NCI-H510A (cell line): ENCODE measurements at regions not wholly inside any gene's neighbourhood (a gene's known extent, or its start where the extent isn't known, plus 50 kb on each side); places are given as distances from the start of the nearest gene placed in this dataset.
"Not testable (repeated sequence)": the region's sequence is repeated elsewhere in the genome, so short reads cannot be mapped to it uniquely, and the experiment has no call there.

Experiments used
- DNase-seq: peaks from one replicate; lab custom pipeline; 2025; lab: John Stamatoyannopoulos, UW

GRCh38 chr9:75775966-75776691 is 114.3 kb upstream of the PCSK5 start:
- DNase-seq: peak; percentile 67

- DNase-seq: no peak
Measured at GRCh38 chr9:75780185-75780584, 110.3 kb upstream of the PCSK5 start.

DNA sequence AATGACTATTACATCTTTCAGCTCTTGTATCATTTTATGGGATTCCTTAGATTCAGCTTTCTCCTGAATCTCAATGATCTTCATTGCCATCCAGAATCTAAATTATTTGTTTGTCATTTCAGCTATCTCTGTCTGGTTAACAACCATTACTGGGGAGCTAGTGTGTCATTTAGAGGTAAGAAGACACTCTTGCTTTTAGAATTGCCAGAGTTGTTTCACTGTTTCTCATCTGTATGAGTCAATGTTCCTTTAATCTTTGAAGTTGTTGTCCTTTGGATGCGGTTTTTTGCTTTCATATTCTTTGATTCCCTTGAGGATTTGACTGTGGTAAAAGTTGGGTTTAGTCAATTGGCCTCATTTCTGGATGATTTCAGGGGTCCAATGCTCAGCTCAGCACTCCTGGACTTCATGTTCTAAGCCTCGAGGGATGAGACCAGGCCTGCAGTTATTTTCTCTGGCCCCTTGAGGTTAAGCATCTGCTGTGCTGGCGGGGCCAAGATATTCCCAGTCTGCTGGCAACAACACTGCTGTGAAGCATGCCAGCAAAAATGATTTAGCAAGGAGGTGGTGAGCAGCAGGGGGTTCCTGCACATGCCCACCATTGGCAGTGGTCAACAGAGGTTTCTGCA is 102.4 kb upstream of the PCSK5 start:
- DNase-seq: no peak

DNA sequence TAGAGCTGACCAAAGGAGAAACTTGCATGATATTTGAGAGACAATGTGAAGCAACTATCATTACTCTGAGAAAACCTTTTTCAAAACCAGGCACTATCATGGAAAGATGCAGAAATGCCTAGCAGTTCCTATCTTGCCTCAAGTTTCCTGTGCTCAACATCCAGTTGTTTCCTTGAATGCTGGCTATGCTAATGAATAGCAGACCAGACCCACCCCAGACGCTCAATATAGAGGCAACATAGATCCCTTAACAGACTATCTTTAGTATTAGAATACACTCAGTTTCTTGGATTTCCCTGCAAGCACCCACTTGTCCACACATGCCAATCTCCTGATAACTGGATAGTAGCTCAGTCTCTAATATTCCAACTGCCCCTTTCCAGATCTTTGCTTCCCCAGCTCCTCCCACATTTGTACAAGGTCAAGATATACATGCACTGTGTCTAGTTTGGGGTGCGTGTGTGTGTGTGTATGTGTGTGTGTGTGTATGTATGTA is 93.3 kb upstream of the PCSK5 start:
- no peak for DNase-seq

GRCh38 chr9:75798505-75798904 is 92.0 kb upstream of the PCSK5 start:
- no peak for DNase-seq

DNA sequence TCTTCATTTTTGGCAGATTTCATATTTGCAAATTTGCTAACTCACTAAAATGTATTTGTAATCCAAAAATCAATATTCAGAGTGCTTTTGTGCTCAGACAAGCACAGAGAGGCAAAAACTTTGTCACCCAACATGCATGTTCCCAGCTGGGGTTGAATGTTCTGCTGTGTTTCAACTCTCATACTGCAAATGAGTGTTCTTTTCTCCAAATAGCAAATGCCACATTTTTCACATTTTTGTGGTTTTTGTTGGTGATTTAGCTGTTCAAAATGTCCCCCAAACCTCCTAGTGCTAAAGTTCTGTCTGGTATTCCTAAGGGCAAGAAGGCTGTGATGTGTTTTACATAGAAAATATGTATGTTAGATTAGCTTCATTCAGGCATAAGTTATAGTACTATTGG is 87.3 kb upstream of the PCSK5 start:
- DNase-seq: no peak

- DNase-seq: no peak
Measured at GRCh38 chr9:75810063-75810462, 80.4 kb upstream of the PCSK5 start.

- no peak for DNase-seq
Measured at GRCh38 chr9:75811692-75812091, 78.8 kb upstream of the PCSK5 start.

- no peak for DNase-seq
Measured at GRCh38 chr9:75812141-75812540, 78.3 kb upstream of the PCSK5 start.

DNA sequence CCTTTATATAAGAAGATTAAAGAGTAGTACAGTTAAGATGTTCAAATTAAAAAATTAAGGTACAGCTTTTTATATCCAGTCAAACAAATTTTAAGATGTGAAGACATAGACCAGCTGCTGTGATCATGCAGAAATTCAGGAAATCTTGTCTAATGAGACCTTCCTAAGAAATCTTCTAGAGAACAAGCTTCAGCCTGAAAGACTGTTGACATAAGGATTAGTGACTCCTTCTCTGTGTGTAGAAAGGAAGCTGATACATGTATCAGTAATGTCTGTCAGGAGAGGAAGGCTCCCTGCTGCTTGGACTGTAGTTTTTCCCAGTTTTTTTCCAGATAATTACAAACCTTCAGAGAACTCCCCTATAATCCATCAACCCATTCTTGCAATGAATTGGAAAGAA is 75.8 kb upstream of the PCSK5 start:
- no peak for DNase-seq

DNA sequence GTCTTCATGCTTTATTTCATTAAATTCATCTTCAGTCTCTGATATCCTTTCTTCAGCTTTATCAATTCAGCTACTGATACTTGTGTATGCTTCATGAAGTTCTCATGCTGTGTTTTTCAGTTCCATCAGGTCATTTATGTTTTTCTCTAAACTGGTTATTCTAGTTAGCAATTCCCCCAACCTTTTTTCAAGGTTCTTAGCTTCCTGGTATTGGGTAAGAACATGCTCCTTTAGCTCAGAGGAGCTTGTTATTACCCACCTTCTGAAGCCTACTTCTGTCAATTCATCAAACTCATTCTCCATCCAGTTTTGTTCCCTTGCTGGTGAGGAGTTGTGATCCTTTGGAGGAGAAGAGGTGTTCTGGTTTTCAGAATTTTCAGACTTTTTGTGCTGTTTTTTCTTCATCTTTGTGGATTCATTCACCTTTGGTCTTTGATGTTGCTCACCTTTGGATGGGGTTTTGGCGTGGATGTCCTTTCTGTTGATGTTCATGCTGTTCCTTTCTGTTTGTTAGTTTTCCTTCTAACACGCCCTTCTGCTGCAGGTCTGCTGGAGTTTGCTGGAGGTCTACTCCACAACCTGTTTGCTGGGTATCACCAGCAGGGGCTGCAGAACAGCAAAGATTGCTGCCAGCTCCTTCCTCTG is 69.9 kb upstream of the PCSK5 start:
- DNase-seq: not testable (repeated sequence)

GRCh38 chr9:75823151-75823550 is 67.3 kb upstream of the PCSK5 start:
- DNase-seq: no peak

DNA sequence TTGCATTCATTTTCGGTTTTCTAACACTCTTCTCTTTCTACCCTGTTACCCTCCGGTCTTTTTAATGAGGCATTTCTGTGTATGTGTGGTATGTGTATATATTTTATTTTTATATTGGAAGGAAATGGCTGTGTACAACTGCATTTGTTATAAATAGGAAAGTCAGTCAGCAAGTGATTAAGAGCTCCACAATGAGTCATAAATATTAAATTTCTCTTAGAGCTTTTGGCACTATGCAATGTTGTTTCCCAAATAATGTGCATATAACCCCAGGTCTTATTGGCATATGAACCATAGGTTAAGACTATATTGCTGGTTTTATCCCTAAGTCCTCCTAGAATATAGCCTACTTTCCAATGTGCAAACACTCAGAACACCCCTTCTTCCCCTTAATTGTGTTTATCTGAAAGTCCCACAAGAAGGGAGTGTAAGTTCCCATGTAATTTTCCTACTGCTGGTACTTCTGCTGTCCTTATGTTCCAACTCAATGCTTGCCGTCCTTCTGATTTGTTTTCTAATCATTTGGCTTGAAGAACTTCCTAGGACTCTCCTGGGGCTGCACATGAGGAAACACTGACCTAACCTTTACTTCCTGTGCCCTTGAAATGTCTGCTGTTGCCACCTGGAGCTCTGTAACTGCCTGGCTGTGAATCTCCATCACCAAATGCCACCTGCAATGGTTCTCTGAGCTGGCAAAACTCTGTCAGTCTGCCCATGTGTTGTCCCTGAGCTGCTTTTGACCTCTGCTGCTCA is 65.5 kb upstream of the PCSK5 start:
- no peak for DNase-seq

DNA sequence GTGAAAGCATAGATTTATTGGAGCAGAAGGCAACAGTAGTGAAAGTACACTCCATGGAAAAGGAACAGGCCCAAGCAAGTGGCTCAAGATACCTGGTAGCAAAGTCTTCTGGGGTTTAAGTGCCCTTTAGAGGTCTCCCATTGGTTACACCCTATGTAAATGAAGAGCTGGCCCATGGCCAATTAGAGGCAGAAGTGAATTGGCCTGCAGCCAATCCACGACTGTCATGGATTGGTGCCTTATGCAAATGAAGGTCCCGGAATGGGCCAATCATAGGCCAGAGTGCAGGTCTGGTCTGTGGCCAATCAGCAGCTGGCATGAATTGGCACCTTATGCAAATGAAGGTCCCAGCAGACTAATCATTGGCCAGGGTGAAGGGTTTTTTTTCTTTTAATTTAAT is 64.2 kb upstream of the PCSK5 start:
- DNase-seq: no peak

- no peak for DNase-seq
Measured at GRCh38 chr9:75830303-75830702, 60.2 kb upstream of the PCSK5 start.

GRCh38 chr9:75833778-75834177 is 56.7 kb upstream of the PCSK5 start:
- DNase-seq: no peak

- DNase-seq: no peak
Measured at GRCh38 chr9:75834878-75835277, 55.6 kb upstream of the PCSK5 start.
